T-helper 1 cell treated with Interleukin-12 subunit alpha and Interleukin-12 subunit beta and Interleukin-4 antibody, amounts not matched to agents 30 μg/mL and 1 μg/mL, for 36 hours (primary cell): ENCODE measurements at regions not wholly inside any gene's neighbourhood (a gene's known extent, or its start where the extent isn't known, plus 50 kb on each side); places are given as distances from the start of the nearest gene placed in this dataset.

ENCODE experiments used
- H3K27ac Mint-ChIP-seq: one replicate; pipeline ENCODE4 v1.8.0; 2021; ENCODE audit warnings: mild to moderate bottlenecking, mixed read lengths
- H3K27me3 Mint-ChIP-seq: one replicate; pipeline ENCODE4 v1.8.0; 2021; ENCODE audit warnings: low read depth, mixed read lengths
- H3K36me3 Mint-ChIP-seq: one replicate; pipeline ENCODE4 v1.8.0; 2021; ENCODE audit warnings: low read depth, mixed read lengths
- H3K4me1 Mint-ChIP-seq: one replicate; pipeline ENCODE4 v1.8.0; 2021; ENCODE audit warnings: low read depth, mixed read lengths
- H3K4me3 Mint-ChIP-seq: one replicate; pipeline ENCODE4 v1.8.0; 2021; ENCODE audit warnings: mild to moderate bottlenecking, moderate library complexity, mixed read lengths
- H3K9me3 Mint-ChIP-seq: one replicate; pipeline ENCODE4 v1.8.0; 2021; ENCODE audit warnings: mixed read lengths

DNA sequence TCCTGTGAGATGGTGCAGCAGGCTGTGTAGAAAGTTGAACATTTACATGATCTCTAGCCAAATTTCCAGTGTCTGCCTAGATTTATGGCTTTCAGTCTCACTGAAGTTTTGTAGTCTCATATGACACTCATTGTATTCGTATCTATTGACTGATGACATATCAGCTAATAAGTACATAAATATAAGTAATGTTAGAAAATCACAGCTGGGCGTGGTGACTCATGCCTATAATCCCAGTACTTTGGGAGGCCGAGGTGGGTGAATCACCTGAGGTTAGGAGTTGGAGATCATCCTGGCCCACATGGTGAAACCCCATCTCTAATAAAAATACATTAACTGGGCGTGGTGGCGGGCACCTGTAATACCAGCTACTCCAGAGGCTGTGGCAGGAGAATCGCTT is 54.7 kb upstream of the HTR2A start:
- no peaks in the 10 kb centered on the region for H3K4me1 Mint-ChIP-seq
- peaks cover 5% of the 10 kb centered on the region for H3K27me3 Mint-ChIP-seq
- H3K4me3 Mint-ChIP-seq: no peak overlapping the region
- H3K36me3 Mint-ChIP-seq: no peaks in the 10 kb centered on the region
- H3K9me3 Mint-ChIP-seq: no peaks in the 10 kb centered on the region
- H3K27ac Mint-ChIP-seq: no peak overlapping the region

DNA sequence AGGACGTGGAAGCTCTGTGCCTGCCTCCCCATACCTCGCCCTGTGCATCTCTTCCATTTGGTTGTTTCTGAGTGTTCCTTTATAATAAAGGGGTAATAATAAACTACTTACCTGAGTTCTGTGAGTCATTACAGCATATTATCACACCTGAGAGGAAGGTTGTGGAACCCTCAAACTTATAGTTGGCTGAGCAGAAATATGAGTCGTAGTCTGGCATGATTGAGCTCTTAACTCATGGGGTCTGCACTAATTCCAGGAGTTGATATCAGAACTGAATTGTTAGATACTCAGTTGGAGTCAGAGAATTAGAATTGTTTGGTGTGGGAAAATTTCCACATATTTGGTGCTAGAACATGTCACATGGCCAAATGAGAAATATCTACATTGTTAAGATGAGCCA is 52.4 kb upstream of the HTR2A start:
- Mint-ChIP-seq H3K36me3 (no peaks in the 10 kb centered on the region), H3K9me3 (no peaks in the 10 kb centered on the region), H3K4me3 (no peak overlapping the region), H3K4me1 (no peaks in the 10 kb centered on the region), H3K27me3 (peaks cover 5% of the 10 kb centered on the region), H3K27ac (no peak overlapping the region)

DNA sequence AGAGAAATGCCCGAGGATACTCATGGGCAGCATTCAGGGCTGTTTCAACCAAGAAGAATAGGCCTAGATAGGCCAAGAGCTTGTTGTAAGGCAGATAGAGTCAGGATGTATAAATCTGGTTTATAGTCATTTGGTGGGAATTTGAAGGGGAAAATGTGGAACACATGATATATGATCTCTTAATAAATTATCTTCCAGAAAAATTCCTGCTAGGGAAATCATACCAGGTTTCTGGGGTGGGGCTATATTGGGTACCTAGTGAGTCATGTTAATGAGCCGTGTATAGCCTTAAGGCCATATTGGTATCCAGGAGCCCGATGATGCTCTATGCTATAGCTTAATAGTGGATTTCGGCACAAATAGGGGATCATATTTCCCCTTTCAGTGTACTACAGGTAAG is 51.5 kb upstream of the HTR2A start:
- Mint-ChIP-seq H3K27ac (no peak overlapping the region), H3K27me3 (peaks cover 4% of the 10 kb centered on the region), H3K4me3 (no peak overlapping the region), H3K36me3 (no peaks in the 10 kb centered on the region), H3K9me3 (peaks cover 3% of the 10 kb centered on the region), H3K4me1 (no peaks in the 10 kb centered on the region)

DNA sequence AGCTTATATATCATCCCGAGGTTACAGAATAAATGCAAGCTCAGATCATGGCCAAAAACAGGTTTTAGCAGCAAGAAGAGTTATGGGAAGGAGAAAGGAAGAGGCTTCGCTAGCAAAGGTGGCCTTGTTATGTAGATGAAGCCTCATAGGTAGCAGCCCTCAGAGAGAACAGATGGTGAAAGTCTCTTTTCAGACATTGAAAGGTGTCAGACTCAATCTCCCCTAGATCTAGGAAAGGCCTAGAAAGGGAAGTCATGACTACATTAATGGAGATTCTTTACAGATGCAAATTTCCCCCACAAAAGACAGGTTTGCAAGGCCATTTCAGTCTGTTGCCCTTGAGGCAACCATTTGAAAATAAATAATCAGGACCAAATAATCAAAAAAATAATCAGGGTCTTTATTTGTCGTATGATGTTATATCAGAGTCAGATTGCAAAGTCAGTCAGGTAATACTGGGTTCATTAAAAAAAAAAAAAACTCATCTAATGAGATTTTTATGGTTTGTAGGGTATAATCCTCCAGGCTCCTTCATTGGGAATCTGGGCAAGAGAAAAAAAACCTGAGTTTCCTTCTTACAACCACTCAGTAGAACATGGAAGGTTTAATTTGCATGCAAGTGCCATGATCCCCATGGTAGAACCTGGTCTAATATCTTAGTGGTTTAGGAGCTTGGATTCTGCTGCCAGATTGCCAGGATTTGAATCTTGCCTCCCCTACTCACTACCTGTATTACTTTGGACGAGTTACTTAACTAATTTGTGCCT is 50.8 kb upstream of the HTR2A start:
- Mint-ChIP-seq H3K27ac (no peak overlapping the region), H3K27me3 (no peaks in the 10 kb centered on the region), H3K4me3 (no peak overlapping the region), H3K4me1 (no peaks in the 10 kb centered on the region), H3K9me3 (peaks cover 3% of the 10 kb centered on the region), H3K36me3 (no peaks in the 10 kb centered on the region)
